ENCODE measurements at regions not wholly inside any gene's neighbourhood (a gene's known extent, or its start where the extent isn't known, plus 50 kb on each side); places are given as distances from the start of the nearest gene placed in this dataset.

GRCh38 chr2:236947896-236948295 is 137.8 kb upstream of the COPS8 start:
- TF ChIP-seq POLR2A (IDR thresholded peaks at IDR 0.05) (no peak), CTCF (IDR thresholded peaks at IDR 0.05) (no peak)
- 94 to 98% methylated on average over 9 of the region's 9 CpGs for WGBS, 2 donors
- no peak overlapping the region for H3K4me3 ChIP-seq (ENCODE audit: low read depth, poor library complexity, severe bottlenecking)
- peak in 1 of 2 donors; percentile 6 for DNase-seq (ENCODE audit: low spot score in 2 of 2)
- intact Hi-C loops (cut with DNase I; ENCODE audit: low total_unique reads): no loop called here

- 90 to 91% methylated on average over 20 of the region's 20 CpGs for WGBS, 2 donors
- no peak for TF ChIP-seq CTCF (IDR thresholded peaks at IDR 0.05)
- no peak for TF ChIP-seq POLR2A (IDR thresholded peaks at IDR 0.05)
- peak in 1 of 2 donors; percentile 79 for DNase-seq (ENCODE audit: low spot score in 2 of 2)
- no peak overlapping the region for H3K4me3 ChIP-seq (ENCODE audit: low read depth, poor library complexity, severe bottlenecking)
- intact Hi-C loops (cut with DNase I; ENCODE audit: low total_unique reads): no loop called here
These were observed 136.4 kb upstream of the COPS8 start for GRCh38 chr2:236949089-236949905.

- no peak for DNase-seq (ENCODE audit: low spot score in 2 of 2)
- 95 to 96% methylated on average over 3 of the region's 3 CpGs for WGBS, 2 donors
- TF ChIP-seq POLR2A (IDR thresholded peaks at IDR 0.05): no peak
- no peak for TF ChIP-seq CTCF (IDR thresholded peaks at IDR 0.05)
- intact Hi-C loops (cut with DNase I; ENCODE audit: low total_unique reads): no loop called here
- H3K4me3 ChIP-seq (ENCODE audit: low read depth, poor library complexity, severe bottlenecking): no peak overlapping the region
These were observed 133.7 kb upstream of the COPS8 start for GRCh38 chr2:236951830-236952475.

GRCh38 chr2:236954641-236955040 is 131.0 kb upstream of the COPS8 start:
- H3K4me3 ChIP-seq (ENCODE audit: low read depth, poor library complexity, severe bottlenecking): no peak overlapping the region
- no peak for TF ChIP-seq POLR2A (IDR thresholded peaks at IDR 0.05)
- no peak for TF ChIP-seq CTCF (IDR thresholded peaks at IDR 0.05)
- intact Hi-C loops (cut with DNase I; ENCODE audit: low total_unique reads): no loop called here
- WGBS, 2 donors: 98 to 100% methylated on average over 2 to 3 of the region's 3 CpGs
- DNase-seq (ENCODE audit: low spot score in 2 of 2): peak in 1 of 2 donors; percentile 31

GRCh38 chr2:236955521-236956030 is 130.1 kb upstream of the COPS8 start:
- 61 to 62% methylated on average over 6 of the region's 6 CpGs for WGBS, 2 donors
- H3K4me3 ChIP-seq (ENCODE audit: low read depth, poor library complexity, severe bottlenecking): no peak overlapping the region
- no peak for TF ChIP-seq POLR2A (IDR thresholded peaks at IDR 0.05)
- no peak for TF ChIP-seq CTCF (IDR thresholded peaks at IDR 0.05)
- intact Hi-C loops (cut with DNase I; ENCODE audit: low total_unique reads): no loop called here
- DNase-seq (ENCODE audit: low spot score in 2 of 2): peak in 1 of 2 donors; percentile 20
